ENCODE measurements at regions not wholly inside any gene's neighbourhood (a gene's known extent, or its start where the extent isn't known, plus 50 kb on each side); places are given as distances from the start of the nearest gene placed in this dataset.

GRCh38 chr5:97918620-97919019 is 735.6 kb upstream of the RIOK2 start:
- TF ChIP-seq, protein P1, sequence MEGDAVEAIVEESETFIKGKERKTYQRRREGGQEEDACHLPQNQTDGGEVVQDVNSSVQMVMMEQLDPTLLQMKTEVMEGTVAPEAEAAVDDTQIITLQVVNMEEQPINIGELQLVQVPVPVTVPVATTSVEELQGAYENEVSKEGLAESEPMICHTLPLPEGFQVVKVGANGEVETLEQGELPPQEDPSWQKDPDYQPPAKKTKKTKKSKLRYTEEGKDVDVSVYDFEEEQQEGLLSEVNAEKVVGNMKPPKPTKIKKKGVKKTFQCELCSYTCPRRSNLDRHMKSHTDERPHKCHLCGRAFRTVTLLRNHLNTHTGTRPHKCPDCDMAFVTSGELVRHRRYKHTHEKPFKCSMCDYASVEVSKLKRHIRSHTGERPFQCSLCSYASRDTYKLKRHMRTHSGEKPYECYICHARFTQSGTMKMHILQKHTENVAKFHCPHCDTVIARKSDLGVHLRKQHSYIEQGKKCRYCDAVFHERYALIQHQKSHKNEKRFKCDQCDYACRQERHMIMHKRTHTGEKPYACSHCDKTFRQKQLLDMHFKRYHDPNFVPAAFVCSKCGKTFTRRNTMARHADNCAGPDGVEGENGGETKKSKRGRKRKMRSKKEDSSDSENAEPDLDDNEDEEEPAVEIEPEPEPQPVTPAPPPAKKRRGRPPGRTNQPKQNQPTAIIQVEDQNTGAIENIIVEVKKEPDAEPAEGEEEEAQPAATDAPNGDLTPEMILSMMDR (IDR thresholded peaks at IDR 0.05; ENCODE audit: borderline replicate concordance) = no peak
- intact Hi-C loops (cut with micrococcal nuclease) = no loop called here
- H3K27me3 ChIP-seq (ENCODE audit: low read depth) = no peaks in the 10 kb centered on the region

DNA sequence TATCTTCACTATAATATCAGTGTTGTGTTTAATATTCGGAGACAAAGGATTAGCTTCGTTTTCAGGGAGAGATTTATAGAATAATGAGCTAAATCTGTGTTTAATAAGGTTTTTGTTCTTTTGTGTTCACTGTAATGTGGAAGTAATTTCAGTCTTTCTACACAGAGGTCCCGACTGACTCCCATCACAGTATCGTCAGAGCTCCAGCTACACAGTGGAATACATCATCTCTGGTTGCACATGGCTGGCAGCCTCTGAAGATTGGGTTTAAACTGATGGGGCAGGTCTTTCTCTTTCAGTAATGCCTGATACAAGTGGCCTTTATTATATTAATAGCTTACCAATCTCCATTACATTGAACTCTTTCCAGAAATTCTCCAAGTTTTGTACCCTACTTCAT is 736.7 kb upstream of the RIOK2 start:
- TF ChIP-seq, protein P1 (IDR thresholded peaks at IDR 0.05; ENCODE audit: borderline replicate concordance) = no peak
- intact Hi-C loops (cut with micrococcal nuclease) = no loop called here
- H3K27ac ChIP-seq (replicated peaks) = no peak overlapping the region

More at GRCh38 chr5:97918620-97919019, 735.6 kb upstream of the RIOK2 start:
- Histone ChIP-seq H3K27ac (replicated peaks) (no peak overlapping the region), H3K9me3 (replicated peaks) (no peaks in the 10 kb centered on the region), H3K4me3 (no peak overlapping the region), H3K36me3 (no peaks in the 10 kb centered on the region), H3K4me1 (no peaks in the 10 kb centered on the region)
- DNase-seq = no peak

GRCh38 chr5:97922776-97923175 is 739.7 kb upstream of the RIOK2 start:
- Histone ChIP-seq H3K4me3 (no peak overlapping the region), H3K9me3 (replicated peaks) (peaks cover 5% of the 10 kb centered on the region), H3K36me3 (no peaks in the 10 kb centered on the region), H3K27ac (replicated peaks) (no peak overlapping the region), H3K4me1 (no peaks in the 10 kb centered on the region), H3K27me3 (ENCODE audit: low read depth) (no peaks in the 10 kb centered on the region)
- DNase-seq = no peak
- TF ChIP-seq, protein P1 (IDR thresholded peaks at IDR 0.05; ENCODE audit: borderline replicate concordance) = no peak
- intact Hi-C loops (cut with micrococcal nuclease) = no loop called here

More for the DNA sequence above, 736.7 kb upstream of the RIOK2 start:
- no peak for DNase-seq
- no peak overlapping the region for H3K4me3 ChIP-seq
- no peaks in the 10 kb centered on the region for H3K36me3 ChIP-seq
- no peaks in the 10 kb centered on the region for H3K9me3 ChIP-seq (replicated peaks)
- no peaks in the 10 kb centered on the region for H3K4me1 ChIP-seq
- H3K27me3 ChIP-seq (ENCODE audit: low read depth) = no peaks in the 10 kb centered on the region

DNA sequence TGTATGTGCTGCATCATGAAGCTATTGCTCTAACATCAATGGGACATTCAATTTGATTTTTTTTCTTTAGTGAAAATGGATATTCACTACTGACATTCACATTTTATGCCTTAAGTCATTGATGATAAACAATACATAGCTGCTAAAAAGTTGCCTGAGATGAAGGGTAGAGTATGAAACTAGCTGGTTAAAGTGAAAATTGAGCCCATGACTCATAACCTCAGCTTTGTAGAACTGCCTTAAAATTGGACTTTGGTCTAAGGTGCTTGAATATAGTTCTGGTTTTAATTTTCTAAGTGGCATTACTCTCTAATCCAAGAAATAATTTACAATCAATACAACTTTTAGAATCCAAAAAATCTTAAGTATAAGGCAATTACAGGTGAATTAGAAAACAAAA is 740.4 kb upstream of the RIOK2 start:
- TF ChIP-seq, protein P1 (IDR thresholded peaks at IDR 0.05; ENCODE audit: borderline replicate concordance) = no peak
- intact Hi-C loops (cut with micrococcal nuclease) = no loop called here
- DNase-seq = no peak
- Histone ChIP-seq H3K9me3 (replicated peaks) (peaks cover 5% of the 10 kb centered on the region), H3K4me1 (no peaks in the 10 kb centered on the region), H3K4me3 (no peak overlapping the region), H3K27ac (replicated peaks) (no peak overlapping the region), H3K36me3 (no peaks in the 10 kb centered on the region), H3K27me3 (ENCODE audit: low read depth) (no peaks in the 10 kb centered on the region)

DNA sequence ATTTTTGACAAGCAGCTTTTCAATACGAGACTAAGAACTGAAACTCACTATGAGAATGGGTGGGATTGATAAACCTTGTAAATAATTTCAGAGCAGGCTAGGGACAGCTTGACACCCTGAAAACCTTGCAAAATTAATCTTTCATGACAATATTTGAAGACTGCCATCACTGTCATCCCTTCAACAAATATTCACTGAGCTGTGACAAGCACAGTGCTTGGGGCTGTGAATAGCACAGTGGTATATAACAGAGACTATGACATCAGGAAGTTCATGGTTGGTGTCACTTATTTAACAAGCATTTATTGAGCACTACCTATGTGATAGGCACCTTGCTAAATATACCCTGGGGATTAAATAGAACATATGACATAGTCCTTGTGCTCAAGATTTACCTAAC is 741.0 kb upstream of the RIOK2 start:
- Histone ChIP-seq H3K9me3 (replicated peaks) (peaks cover 5% of the 10 kb centered on the region), H3K27me3 (ENCODE audit: low read depth) (no peaks in the 10 kb centered on the region), H3K4me1 (no peaks in the 10 kb centered on the region), H3K36me3 (no peaks in the 10 kb centered on the region), H3K4me3 (no peak overlapping the region), H3K27ac (replicated peaks) (no peak overlapping the region)
- TF ChIP-seq, protein P1 (IDR thresholded peaks at IDR 0.05; ENCODE audit: borderline replicate concordance) = no peak
- no peak for DNase-seq
- intact Hi-C loops (cut with micrococcal nuclease) = no loop called here

DNA sequence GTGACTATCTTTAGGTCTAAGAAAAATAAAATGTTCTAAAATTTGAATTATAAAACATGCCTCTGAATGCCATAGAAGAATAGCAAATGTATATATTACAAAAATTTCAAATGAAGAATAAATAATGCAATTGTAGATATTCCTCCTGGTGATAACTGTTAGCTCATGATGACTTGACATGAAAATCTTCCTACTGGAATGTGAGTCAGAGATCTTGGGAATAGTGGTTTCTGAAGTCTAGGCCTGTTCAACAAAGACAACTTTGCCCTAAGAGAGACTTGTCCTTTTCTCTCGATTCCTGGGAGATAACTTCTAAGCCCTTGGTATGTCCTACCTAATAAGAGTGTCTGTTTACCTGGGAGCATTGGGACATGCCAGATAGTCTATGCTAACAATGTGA is 746.3 kb upstream of the RIOK2 start:
- intact Hi-C loops (cut with micrococcal nuclease) = no loop called here
- Histone ChIP-seq H3K27ac (replicated peaks) (no peak overlapping the region), H3K4me1 (no peaks in the 10 kb centered on the region), H3K27me3 (ENCODE audit: low read depth) (no peaks in the 10 kb centered on the region), H3K9me3 (replicated peaks) (peaks cover 5% of the 10 kb centered on the region), H3K36me3 (no peaks in the 10 kb centered on the region), H3K4me3 (no peak overlapping the region)
- no peak for DNase-seq
- TF ChIP-seq, protein P1 (IDR thresholded peaks at IDR 0.05; ENCODE audit: borderline replicate concordance) = no peak
